Upper lobe of left lung (tissue), 6 donors: ENCODE measurements at regions not wholly inside any gene's neighbourhood (a gene's known extent, or its start where the extent isn't known, plus 50 kb on each side); places are given as distances from the start of the nearest gene placed in this dataset.

ENCODE experiments used
- ATAC-seq, 2 donors: fragments of 200-7000 bp; cut with Tn5 transposase; one replicate each; pipeline ENCODE4 v1.9.1; 2022; ENCODE audit warnings: mild to moderate bottlenecking in 2 of 2, moderate library complexity in 2 of 2; ENCODE audit not compliant: low FRiP score in 2 of 2
- DNase-seq, 2 donors: peaks; one replicate each; pipeline ENCODE4 v3.0.0-alpha.2; 2019 to 2020
- H3K27ac ChIP-seq, 4 donors: fragments of 200-600 bp; sonication (generic); one replicate each; pipeline ENCODE4 v1.5.1; 2016 to 2019
- H3K27me3 ChIP-seq, 4 donors: fragments of 200-600 bp; sonication (generic); one replicate each; pipeline ENCODE4 v1.5.1; 2017 to 2019
- H3K36me3 ChIP-seq, 4 donors: fragments of 200-600 bp; sonication (generic); one replicate each; pipeline ENCODE4 v1.5.1; 2016 to 2019
- H3K4me1 ChIP-seq, 4 donors: fragments of 200-600 bp; sonication (generic); one replicate each; pipeline ENCODE4 v1.5.1; 2018 to 2019
- H3K4me3 ChIP-seq, 4 donors: fragments of 200-600 bp; sonication (generic); one replicate each; pipeline ENCODE4 v1.5.1; 2017 to 2019; ENCODE audit warnings: mild to moderate bottlenecking in 2 of 4, moderate library complexity in 1 of 4
- H3K9me3 ChIP-seq, 4 donors: fragments of 200-600 bp; sonication (generic); one replicate each; pipeline ENCODE4 v1.5.1; 2018 to 2019
- CTCF ChIP-seq, 6 experiments: fragments of 450-650 bp in 4 of 6; fragments of 200-600 bp in 2 of 6; sonication (generic) in 2 of 6; IDR thresholded peaks; one replicate each; pipeline ENCODE4 v1.5.1; 2016 to 2019; ENCODE audit warnings: antibody characterized with exemption in 6 of 6
- EP300 ChIP-seq, 4 donors: sonication (generic); formaldehyde crosslinking; IDR thresholded peaks; one replicate each; pipeline ENCODE4 v1.5.1; 2017; ENCODE audit warnings: antibody characterized with exemption in 4 of 4, control low read depth in 2 of 4
- POLR2A ChIP-seq, 4 donors: fragments of 450-650 bp; IDR thresholded peaks; one replicate each; pipeline ENCODE4 v1.5.1; 2016 to 2017; ENCODE audit warnings: antibody characterized with exemption in 4 of 4, mild to moderate bottlenecking in 2 of 4
- POLR2AphosphoS5 ChIP-seq, 2 donors: sonication (generic); formaldehyde crosslinking; IDR thresholded peaks; one replicate each; pipeline ENCODE4 v1.5.1; 2017; ENCODE audit warnings: antibody characterized with exemption in 2 of 2
- WGBS, 2 donors: methylation state at CpG; one replicate each; pipeline ENCODE4 v1.1.5; 2017 to 2018; 5-methylcytosine and 5-hydroxymethylcytosine counted together
- donor health status: DM: no; HTN: no; CAD: no; lungs with moderate emphysema.
- donor health status: DM: no; HTN: yes; CAD: no; lungs with severe emphysema.

DNA sequence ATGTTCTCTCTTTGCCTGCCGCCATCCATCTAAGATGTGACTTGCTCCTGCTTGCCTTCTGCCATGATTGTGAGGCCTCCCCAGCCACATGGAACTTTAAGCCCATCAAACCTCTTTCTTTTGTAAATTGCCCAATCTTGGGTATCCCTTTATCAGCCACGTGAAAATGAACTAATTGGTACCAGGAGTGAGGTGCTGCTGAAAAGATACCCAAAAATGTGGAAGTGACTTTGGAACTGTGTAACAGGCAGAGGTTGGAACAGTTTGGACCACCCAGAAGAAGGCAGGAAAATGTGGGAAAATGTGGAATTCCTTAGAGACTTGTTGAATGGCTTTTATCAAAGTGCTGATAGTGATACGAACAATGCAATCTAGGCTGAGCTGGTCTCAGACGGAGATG is 694.9 kb downstream of the FRK start:
- 85 to 87% methylated on average over 4 of the region's 4 CpGs for WGBS, 2 donors
- H3K4me1 ChIP-seq, result no peaks in the 10 kb centered on the region
- no peaks in the 10 kb centered on the region for H3K27me3 ChIP-seq

GRCh38 chr6:115363379-115363778 is 697.3 kb downstream of the FRK start:
- H3K4me3 ChIP-seq, result no peak overlapping the region
- no peak for TF ChIP-seq EP300 (IDR thresholded peaks at IDR 0.05)
- TF ChIP-seq POLR2AphosphoS5 (IDR thresholded peaks at IDR 0.05), result no peak
- no peak for TF ChIP-seq POLR2A (IDR thresholded peaks at IDR 0.05)
- no peak for TF ChIP-seq CTCF (IDR thresholded peaks at IDR 0.05)
- H3K36me3 ChIP-seq, result no peaks in the 10 kb centered on the region
- DNase-seq, result no peak
- peaks cover 0 to 12% (median 0%) of the 10 kb centered on the region in 4 donors for H3K9me3 ChIP-seq
- no peaks in the 10 kb centered on the region for H3K4me1 ChIP-seq
- ATAC-seq, result no peak
- WGBS, 2 donors, result 88 to 95% methylated on average over 4 of the region's 4 CpGs
- H3K27ac ChIP-seq, result no peak overlapping the region
- no peaks in the 10 kb centered on the region for H3K27me3 ChIP-seq

More for the DNA sequence above, 694.9 kb downstream of the FRK start:
- TF ChIP-seq CTCF (IDR thresholded peaks at IDR 0.05), result no peak
- TF ChIP-seq POLR2A (IDR thresholded peaks at IDR 0.05), result no peak
- no peak for TF ChIP-seq EP300 (IDR thresholded peaks at IDR 0.05)
- no peak for TF ChIP-seq POLR2AphosphoS5 (IDR thresholded peaks at IDR 0.05)
- no peak overlapping the region for H3K27ac ChIP-seq
- H3K36me3 ChIP-seq, result no peaks in the 10 kb centered on the region
- no peak for ATAC-seq
- no peak overlapping the region for H3K4me3 ChIP-seq
- peaks cover 0 to 12% (median 0%) of the 10 kb centered on the region in 4 donors for H3K9me3 ChIP-seq
- no peak for DNase-seq

- no peaks in the 10 kb centered on the region for H3K36me3 ChIP-seq
- no peaks in the 10 kb centered on the region for H3K4me1 ChIP-seq
- DNase-seq, result no peak
- H3K27ac ChIP-seq, result no peak overlapping the region
- 84 to 88% methylated on average over 1 of the region's 1 CpG for WGBS, 2 donors
- TF ChIP-seq POLR2AphosphoS5 (IDR thresholded peaks at IDR 0.05) (no peak), CTCF (IDR thresholded peaks at IDR 0.05) (no peak), EP300 (IDR thresholded peaks at IDR 0.05) (no peak), POLR2A (IDR thresholded peaks at IDR 0.05) (no peak)
- no peak for ATAC-seq
- H3K27me3 ChIP-seq, result no peaks in the 10 kb centered on the region
- peaks cover 0 to 10% (median 0%) of the 10 kb centered on the region in 4 donors for H3K9me3 ChIP-seq
- no peak overlapping the region for H3K4me3 ChIP-seq
These were observed 698.5 kb downstream of the FRK start for GRCh38 chr6:115362234-115362633.

GRCh38 chr6:115360602-115361325 is 699.9 kb downstream of the FRK start:
- Histone ChIP-seq H3K9me3 (no peaks in the 10 kb centered on the region), H3K27ac (no peak overlapping the region), H3K36me3 (no peaks in the 10 kb centered on the region), H3K27me3 (no peaks in the 10 kb centered on the region), H3K4me1 (no peaks in the 10 kb centered on the region), H3K4me3 (no peak overlapping the region)
- TF ChIP-seq EP300 (IDR thresholded peaks at IDR 0.05) (no peak), POLR2A (IDR thresholded peaks at IDR 0.05) (no peak), POLR2AphosphoS5 (IDR thresholded peaks at IDR 0.05) (no peak), CTCF (IDR thresholded peaks at IDR 0.05) (no peak)
- ATAC-seq (no peak), DNase-seq (no peak)
- WGBS, 2 donors, result 68 to 70% methylated on average over 2 of the region's 2 CpGs

GRCh38 chr6:115358616-115359015 is 702.1 kb downstream of the FRK start:
- H3K27me3 ChIP-seq, result no peaks in the 10 kb centered on the region
- H3K4me3 ChIP-seq, result no peak overlapping the region
- no peak overlapping the region for H3K27ac ChIP-seq
- no peaks in the 10 kb centered on the region for H3K36me3 ChIP-seq
- DNase-seq (no peak), ATAC-seq (no peak)
- no peaks in the 10 kb centered on the region for H3K9me3 ChIP-seq
- TF ChIP-seq EP300 (IDR thresholded peaks at IDR 0.05), result no peak
- no peak for TF ChIP-seq POLR2AphosphoS5 (IDR thresholded peaks at IDR 0.05)
- no peak for TF ChIP-seq CTCF (IDR thresholded peaks at IDR 0.05)
- no peak for TF ChIP-seq POLR2A (IDR thresholded peaks at IDR 0.05)
- no peaks in the 10 kb centered on the region for H3K4me1 ChIP-seq
